K562 (cell line): ENCODE measurements at regions not wholly inside any gene's neighbourhood (a gene's known extent, or its start where the extent isn't known, plus 50 kb on each side); places are given as distances from the start of the nearest gene placed in this dataset.

ENCODE experiments used
- CBX5 ChIP-seq: IDR thresholded peaks from 2 replicates; pipeline ENCODE4 v1.6.1; 2014; ENCODE audit warnings: low read depth, borderline replicate concordance
- CEBPZ ChIP-seq: fragments of 150-350 bp; IDR thresholded peaks from 2 replicates; pipeline ENCODE4 v1.6.1; 2014; ENCODE audit warnings: low read depth, mild to moderate bottlenecking, low read length, borderline replicate concordance
- EHMT2 ChIP-seq: fragments of 450-650 bp; IDR thresholded peaks from 2 replicates; pipeline ENCODE4 v1.6.1; 2018; ENCODE audit warnings: antibody characterized with exemption
- HDAC6 ChIP-seq: IDR thresholded peaks from 2 replicates; pipeline ENCODE4 v1.6.1; 2012; ENCODE audit warnings: low read depth, mild to moderate bottlenecking, control low read depth, inconsistent platforms, low read length, moderate library complexity
- MTA1 ChIP-seq: fragments of 450-650 bp; IDR thresholded peaks from 2 replicates; pipeline ENCODE4 v1.6.1; 2017; ENCODE audit warnings: borderline replicate concordance
- NEUROD1 ChIP-seq: fragments of 150-350 bp; IDR thresholded peaks from 2 replicates; pipeline ENCODE4 v1.6.1; 2014; ENCODE audit warnings: borderline replicate concordance, low read length, low read depth; ENCODE audit not compliant: partially characterized antibody
- NFE2L1 ChIP-seq: fragments of 450-650 bp; IDR thresholded peaks from 2 replicates; pipeline ENCODE4 v1.6.1; 2016; ENCODE audit warnings: missing genetic modification characterization, low read depth, mild to moderate bottlenecking, missing compliant biosample characterization, moderate library complexity, borderline replicate concordance
- NR2C2 ChIP-seq, 2 experiments: fragments of 200-800 bp in 1 of 2; sonication (Bioruptor generic) in 1 of 2; sonication (generic) in 1 of 2; formaldehyde crosslinking in 1 of 2; IDR thresholded peaks; 2 replicates each; pipeline versions ENCODE4 v1.6.1 to v1.8.0; 2016 to 2022; ENCODE audit warnings: mild to moderate bottlenecking in 1 of 2, missing compliant biosample characterization in 1 of 2, missing genetic modification characterization in 1 of 2, missing genetic modification reagents in 1 of 2
- RBBP5 ChIP-seq: fragments of 200-600 bp; sonication (generic); IDR thresholded peaks from 2 replicates; pipeline ENCODE4 v1.6.1; 2012; ENCODE audit warnings: borderline replicate concordance, mild to moderate bottlenecking, low read length, control low read depth, inconsistent platforms; ENCODE audit not compliant: insufficient read depth, poor library complexity, severe bottlenecking
- SMAD2 ChIP-seq: fragments of 150-350 bp; IDR thresholded peaks from 2 replicates; pipeline ENCODE4 v1.6.1; 2014; ENCODE audit warnings: low read depth, mild to moderate bottlenecking, low read length
- SMARCA5 ChIP-seq: fragments of 450-650 bp; IDR thresholded peaks from 2 replicates; pipeline ENCODE4 v1.6.1; 2016
- STAG1 ChIP-seq: sonication (generic); formaldehyde crosslinking; IDR thresholded peaks from 2 replicates; pipeline ENCODE4 v1.5.0; 2020; ENCODE audit warnings: missing genetic modification reagents, borderline replicate concordance
- TRIM28 ChIP-seq: fragments of 450-650 bp; IDR thresholded peaks from 2 replicates; pipeline ENCODE4 v1.6.1; 2017
- TF ChIP-seq, protein P1 (sequence below), 2 experiments: fragments of 450-650 bp in 1 of 2; sonication (generic) in 1 of 2; formaldehyde crosslinking; conservative IDR thresholded peaks; 2 replicates each; pipeline versions ENCODE4 v1.4.0 to v1.8.1; 2020 to 2022; ENCODE audit warnings: mild to moderate bottlenecking in 1 of 2, missing genetic modification reagents in 1 of 2

- peak; percentile 81 for TF ChIP-seq CEBPZ
- TF ChIP-seq NR2C2 (CRISPR knock-in tag; IDR thresholded peaks at IDR 0.05): no peak
- TF ChIP-seq NR2C2 (tag; IDR thresholded peaks at IDR 0.05): no peak
- no peak for TF ChIP-seq SMARCA5
- no peak for TF ChIP-seq NFE2L1 (tag)
- TF ChIP-seq SMAD2: no peak
- TF ChIP-seq HDAC6: no peak
- TF ChIP-seq EHMT2: no peak
- TF ChIP-seq MTA1: no peak
- no peak for TF ChIP-seq STAG1
- peak; percentile 84; the same call in 1 of the 2 replicates for TF ChIP-seq CBX5
- TF ChIP-seq NEUROD1: no peak
- TF ChIP-seq, protein P1, sequence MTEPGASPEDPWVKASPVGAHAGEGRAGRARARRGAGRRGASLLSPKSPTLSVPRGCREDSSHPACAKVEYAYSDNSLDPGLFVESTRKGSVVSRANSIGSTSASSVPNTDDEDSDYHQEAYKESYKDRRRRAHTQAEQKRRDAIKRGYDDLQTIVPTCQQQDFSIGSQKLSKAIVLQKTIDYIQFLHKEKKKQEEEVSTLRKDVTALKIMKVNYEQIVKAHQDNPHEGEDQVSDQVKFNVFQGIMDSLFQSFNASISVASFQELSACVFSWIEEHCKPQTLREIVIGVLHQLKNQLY (CRISPR knock-in tag; conservative IDR thresholded peaks at IDR 0.05): no peak
- no peak for TF ChIP-seq RBBP5
- TF ChIP-seq TRIM28: peak; percentile 66
These were observed 476.1 kb upstream of the DPP6 start (continued) for GRCh38 chr7:153576096-153576495.
